NCI-H1092 (cell line): ENCODE measurements at regions not wholly inside any gene's neighbourhood (a gene's known extent, or its start where the extent isn't known, plus 50 kb on each side); places are given as distances from the start of the nearest gene placed in this dataset.

Experiments
- DNase-seq: peaks from one replicate; lab custom pipeline; 2025; lab: John Stamatoyannopoulos, UW

DNA sequence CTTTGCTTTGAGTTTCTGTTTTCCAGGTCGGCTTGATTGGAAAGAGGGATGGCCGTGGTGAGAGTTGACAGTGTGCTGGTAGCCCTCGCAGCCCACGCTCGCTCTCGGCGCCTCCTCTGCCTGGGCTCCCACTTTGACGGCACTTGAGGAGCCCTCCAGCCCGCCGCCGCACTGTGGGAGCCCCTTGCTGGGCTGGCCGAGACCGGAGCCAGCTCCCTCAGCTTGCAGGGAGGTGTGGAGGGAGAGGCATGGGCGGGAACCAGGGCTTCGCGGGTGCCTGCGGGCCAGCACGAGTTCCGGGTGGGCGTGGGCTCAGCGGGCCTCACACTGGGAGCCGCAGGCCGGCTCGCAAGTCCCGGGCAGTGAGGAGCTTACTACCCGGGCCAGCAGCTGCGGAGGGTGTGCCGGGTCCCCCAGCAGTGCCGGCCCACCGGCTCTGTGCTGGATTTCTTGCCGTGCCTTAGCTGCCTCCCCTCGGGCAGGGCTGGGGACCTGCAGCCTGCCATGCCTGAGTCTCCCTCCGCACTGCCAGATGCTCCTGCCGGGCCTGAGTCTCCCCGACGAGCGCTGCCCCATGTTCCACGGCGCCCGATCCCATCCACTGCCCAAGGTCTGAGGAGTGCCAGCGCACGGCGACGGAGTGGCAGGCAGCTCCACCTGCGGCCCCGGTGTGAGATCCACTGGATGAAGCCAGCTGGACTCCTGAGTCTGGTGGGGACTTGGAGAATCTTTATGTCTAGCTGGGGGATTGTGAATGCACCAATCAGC is 166.4 kb upstream of the FAT1 start:
- DNase-seq: no peak

DNA sequence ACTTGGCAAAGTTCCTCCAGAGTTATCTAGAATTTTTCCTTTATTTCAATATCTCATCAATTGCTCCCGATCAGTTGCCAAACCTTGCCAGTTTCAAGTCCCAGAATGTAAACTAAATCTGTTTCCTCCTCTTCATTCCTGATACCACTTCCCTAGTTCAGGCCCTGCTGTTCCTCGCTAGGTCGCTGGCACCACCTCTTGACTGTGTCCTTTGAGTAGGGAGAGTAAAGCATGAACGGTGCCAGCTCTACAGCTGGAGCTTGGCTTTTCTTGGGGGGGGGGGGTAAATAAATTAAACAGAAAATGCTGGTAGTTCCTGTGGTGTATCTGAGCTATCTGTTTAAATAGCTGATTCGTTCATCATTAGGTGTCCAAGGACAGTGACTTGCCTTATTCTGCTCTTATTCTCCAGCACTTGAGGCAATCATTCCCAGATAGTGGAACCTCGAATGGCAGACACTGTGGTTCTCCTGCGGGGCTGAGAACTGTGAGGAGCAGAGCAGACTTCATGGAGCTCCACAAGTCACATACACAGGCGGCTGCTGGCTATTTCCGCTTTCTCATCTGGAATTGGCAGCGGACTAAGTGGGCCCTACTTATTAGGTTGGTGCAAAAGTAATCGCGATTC is 168.3 kb upstream of the FAT1 start:
- no peak for DNase-seq

DNA sequence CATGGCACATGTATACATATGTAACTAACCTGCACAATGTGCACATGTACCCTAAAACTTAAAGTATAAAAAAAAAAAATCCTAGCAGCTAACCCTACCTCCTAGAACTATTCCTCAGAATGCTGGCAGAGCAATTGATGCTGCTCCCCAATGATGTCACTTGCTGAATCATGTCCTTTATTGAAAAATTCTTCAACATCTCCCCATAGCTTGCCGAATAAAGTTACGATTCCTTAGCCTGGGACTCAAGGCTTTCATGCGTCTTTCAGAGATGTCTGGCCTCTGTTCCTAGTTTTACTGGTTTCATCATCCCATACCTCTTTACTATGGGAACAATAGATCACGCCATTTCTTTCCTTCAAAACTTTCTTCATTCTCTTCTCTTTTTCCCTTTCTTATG is 174.7 kb upstream of the FAT1 start:
- DNase-seq: no peak

DNA sequence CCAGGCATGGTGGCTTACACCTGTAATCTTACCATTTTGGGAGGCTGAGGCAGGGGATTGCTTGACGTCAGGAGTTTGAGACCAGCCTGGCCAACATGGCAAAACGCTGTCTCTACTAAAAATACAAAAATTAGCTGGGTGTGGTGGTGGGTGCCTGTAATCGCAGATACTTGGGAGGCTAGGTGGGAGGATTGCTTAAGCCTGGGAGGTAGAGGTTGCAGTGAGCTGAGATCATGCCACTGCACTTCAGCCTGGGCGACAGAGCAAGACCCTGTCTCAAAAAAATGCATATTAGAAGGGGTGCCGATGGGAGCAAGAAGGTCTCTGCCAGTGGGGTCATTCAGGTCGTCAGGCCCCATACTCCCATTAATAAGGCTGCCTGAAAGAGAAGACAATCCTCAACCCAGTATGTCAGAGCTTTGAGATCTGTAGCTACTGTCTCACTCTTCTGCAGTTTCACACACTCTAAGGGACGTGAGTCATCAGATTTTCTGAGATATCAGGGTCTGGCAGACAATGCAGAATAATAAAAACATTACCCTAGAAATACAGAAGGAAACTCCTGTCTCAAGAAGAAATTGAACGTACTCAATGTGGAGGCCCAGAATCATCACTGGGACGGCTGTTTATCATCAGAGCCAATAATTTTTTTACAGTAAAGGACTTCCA is 176.7 kb upstream of the FAT1 start:
- no peak for DNase-seq

DNA sequence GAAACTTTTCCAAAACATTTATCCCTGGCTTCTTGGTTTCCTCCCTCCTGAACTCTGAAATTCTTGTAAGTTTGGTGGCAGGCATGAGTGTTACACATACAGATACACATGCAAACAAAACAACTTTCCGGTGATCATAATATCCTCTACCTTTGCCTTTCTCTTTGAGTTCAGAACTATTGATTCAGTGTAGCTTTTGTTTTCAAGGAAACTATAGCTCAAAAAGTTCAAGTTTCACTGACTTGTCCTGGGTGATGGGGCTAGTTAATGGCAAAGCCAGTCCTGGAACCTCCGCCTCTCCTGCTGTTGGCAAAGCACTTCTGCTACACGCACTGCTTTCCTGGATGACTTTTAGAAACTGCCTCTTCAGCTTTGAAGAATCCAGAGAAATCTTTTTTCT is 177.3 kb upstream of the FAT1 start:
- no peak for DNase-seq

DNA sequence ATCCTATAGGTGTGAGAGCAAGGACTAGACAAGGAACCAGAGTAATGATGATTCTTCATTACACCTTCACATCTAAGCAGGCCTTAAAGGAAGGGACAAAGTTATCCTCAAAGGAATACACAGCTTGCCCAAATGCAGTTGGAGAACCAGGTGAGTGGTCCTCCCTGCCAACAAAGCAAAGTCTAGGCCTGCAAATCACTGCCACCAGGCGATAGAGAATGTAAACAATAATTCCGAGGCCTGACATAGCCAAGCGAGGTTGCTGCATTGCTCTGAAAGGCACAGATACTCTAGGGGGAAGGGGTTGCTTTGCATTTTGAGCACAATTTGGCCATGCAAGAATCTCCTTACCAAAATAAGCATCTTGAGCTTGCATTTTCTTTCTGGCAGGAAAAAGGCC is 178.2 kb upstream of the FAT1 start:
- DNase-seq: no peak

DNA sequence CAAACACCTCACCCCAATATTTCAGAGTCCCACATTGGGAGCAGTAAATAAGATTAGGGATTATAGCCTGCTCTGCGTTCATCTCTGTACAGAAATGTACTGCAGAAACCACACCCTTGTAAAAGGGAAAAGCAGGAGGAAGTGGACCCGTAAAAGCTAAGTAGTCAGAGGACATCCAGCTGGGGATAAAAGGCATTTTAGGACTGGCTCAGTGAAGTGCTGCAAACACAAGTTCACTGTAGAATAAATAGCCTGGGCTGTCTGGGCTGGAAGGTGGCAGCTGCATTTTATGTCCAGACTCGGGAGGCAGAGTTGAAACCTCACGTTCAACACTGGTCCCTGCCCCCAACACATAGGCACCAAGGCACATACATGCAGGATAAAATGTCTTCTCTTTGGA is 178.7 kb upstream of the FAT1 start:
- DNase-seq: no peak

DNA sequence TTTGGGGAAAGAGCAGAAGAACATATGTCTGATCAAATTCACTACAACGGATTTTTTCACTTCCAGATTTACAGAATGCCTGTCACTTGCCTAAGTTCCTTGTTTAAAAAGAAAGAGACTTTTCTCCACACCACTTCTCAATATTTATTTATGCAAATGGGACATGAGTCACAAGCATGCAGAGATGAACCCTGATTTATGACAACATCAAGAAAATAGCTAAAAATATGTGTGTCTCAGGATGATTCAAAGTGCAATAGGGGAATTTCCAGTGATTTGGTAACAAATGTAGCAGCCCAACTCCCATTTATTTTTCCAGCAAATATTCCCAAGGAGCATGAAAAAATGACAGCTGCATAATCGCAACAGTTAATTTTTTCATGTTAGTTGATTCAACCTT is 180.4 kb upstream of the FAT1 start:
- no peak for DNase-seq

DNA sequence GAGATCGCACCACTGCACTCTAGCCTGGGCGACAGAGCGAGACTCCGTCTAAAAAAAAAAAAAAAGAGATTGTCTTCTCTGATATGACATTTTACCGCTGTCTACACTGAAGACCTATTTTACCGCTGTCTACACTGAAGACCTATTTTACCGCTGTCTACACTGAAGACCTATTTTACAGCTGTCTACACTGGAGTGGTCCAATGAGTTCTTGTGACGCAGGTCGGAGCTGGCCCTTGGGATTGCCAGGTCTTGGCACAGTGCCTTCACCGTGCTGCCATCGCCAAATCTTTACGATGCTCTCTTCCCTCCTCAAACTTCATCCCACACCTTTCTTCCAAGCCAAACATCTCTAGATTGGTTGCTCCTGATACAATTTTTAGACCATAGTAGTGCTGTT is 183.1 kb upstream of the FAT1 start:
- no peak for DNase-seq

DNA sequence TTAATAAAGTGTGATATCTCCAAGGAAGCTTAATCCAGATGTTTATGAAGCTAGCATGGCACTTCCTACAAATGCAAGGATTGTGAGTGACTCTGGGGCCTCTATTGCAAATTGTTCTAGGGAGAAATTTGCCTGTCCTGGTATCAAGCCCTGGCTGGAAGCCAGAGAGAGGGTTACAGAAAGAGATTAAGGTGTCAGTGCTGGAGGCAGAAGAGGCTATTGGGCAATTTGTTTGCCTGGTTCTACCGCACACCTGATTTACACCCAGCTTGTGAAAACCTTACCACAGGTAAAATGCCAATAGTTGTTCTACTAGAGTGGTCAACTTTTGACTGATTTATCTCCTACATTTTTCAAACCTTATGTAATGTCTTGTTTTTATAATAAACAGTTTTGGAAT is 186.7 kb upstream of the FAT1 start:
- DNase-seq: no peak

DNA sequence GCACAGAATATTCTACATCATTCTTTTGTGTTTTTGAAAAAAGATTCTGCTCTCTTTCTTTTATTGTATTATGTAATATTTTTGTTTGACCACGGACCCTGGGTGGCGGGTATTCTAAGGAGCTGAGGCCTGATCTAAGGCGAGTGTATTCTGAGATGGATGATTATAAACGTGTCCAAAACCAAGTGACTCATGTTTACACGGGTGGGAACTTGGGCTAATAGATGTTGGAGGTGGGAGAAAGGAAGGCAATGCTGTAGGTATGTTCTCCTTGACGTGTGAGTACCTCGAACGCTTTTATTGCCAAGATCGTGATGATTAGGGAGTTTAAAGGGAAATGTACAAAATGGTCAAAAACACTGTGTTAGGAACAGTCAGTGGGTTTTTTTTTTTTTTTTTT is 188.9 kb upstream of the FAT1 start:
- DNase-seq: no peak

DNA sequence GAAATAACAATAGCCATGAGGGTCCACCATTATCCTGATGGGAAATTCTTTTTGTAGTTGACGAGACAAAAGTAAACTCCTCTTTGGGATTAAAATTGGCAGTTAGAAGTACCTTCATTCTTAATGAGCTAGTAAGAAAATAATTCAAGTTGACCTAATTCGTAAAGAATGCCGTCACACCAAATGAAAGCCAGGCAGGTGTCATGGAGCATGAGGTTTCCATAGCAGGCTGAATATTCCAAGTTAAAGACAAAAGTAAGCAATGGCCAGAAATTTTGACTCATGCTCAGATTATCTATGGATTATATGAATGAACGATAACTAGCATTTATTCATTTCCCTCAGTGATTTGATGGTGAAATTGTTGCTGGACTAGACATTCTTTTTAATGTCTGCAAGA is 192.2 kb upstream of the FAT1 start:
- no peak for DNase-seq

DNA sequence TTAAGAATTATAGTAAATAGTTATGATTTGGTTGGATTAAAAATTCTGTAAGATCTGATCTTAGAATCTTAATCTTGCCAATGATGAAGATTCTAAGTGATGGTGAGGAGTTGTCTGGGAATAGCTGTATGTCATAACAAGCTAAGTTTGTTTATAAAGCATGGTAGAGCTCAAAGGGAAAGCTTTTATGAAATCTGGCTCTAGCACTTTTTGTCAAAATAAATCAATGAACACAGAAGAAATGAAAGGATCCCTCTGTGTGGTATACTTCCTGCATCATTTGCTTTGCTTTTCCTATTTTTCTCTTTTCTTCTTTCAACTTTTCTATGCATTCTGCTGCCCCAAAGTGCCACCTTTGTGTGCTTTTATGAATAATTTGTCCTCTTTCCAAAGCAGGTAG is 193.5 kb upstream of the FAT1 start:
- no peak for DNase-seq

DNA sequence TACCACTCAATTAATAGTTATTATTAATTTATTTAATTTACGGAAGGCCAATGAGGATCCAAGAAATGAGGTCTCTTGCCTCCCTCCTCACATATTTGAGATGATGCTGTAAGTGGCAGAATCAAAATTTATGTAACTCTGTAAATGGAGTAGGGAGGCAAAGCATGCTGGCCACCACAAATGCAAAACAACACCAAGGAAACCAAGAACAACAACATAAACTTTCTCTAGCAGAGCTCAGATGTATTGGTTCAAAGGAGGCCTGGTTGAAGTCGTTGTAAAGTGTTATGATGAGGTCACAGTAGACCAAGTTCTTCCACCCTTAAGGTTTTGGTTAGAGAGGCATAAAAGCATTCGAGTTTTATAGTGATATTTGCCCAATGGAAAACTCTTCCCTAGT is 194.8 kb upstream of the FAT1 start:
- DNase-seq: no peak

DNA sequence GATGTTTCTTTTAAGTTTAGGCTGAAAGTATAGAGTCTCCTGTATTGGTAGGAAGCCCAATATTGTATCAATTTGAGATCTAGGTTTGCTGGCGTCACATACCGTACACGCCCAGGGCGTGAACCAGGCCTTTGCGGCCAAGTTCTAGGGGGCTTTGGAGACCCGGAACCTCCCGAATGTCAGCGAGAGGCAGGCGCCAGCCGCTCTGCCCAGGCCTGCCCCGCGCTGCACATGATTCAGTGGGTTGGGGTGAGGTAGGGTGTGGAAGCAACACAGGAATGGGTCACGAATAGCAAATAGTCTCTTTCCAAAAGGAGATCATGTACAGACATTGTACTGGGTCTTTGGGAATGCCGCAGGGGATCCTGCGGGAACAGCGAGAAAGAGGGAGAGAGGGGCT is 195.7 kb upstream of the FAT1 start:
- DNase-seq: no peak

DNA sequence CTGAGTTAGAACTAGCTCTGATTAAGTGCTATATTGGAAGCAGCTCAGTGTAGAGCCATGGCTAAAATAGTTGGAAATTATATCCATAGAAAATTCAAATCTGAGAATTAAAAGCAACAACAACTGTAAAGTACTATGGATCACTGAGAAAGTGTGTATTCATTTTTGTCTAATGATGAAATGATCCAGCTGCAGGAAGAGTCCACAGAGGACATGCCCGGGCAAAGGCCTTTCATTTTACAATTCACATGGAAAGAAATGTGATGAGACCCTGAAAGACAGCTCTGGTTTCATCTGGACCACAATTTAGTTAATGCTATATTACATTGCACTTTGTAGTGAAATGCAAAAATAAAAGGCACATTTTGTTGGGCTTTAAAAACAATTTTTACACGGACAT is 196.8 kb upstream of the FAT1 start:
- DNase-seq: no peak

DNA sequence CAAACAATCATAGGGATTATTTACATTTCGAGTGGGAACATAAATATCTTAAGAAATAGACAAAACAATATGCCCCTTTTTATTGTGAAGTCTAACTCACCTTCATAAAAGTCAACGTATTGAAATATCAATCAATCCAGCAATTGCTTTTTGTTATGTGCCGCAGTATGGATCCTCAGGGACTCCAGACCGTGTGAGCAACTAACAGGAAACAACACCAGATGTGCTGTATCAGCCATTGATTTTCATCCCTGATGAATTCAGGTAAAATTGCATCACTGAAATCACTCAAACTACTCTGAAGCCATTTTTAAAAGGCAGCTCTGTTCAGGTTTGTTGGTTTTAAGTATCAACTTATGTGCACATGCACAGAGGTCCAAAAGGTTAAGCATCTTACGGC is 197.3 kb upstream of the FAT1 start:
- DNase-seq: no peak

DNA sequence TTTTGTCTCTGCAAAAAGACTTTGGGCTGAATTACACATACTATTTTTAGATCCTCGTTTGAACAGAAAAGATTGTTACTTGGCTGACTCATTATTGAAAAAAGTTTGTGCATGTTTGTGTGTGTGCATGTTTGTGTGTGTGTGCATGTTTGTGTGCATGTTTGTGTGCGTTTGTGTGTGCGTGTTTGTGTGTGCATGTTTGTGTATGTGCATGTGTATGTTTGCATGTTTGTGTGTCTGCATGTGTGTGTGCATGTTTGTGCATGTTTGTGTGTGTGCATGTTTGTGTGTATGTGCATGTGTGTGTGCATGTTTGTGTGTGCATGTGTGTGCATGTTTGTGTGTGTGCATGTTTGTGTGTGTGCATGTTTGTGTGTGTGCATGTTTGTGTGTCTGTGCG is 201.1 kb upstream of the FAT1 start:
- no peak for DNase-seq

DNA sequence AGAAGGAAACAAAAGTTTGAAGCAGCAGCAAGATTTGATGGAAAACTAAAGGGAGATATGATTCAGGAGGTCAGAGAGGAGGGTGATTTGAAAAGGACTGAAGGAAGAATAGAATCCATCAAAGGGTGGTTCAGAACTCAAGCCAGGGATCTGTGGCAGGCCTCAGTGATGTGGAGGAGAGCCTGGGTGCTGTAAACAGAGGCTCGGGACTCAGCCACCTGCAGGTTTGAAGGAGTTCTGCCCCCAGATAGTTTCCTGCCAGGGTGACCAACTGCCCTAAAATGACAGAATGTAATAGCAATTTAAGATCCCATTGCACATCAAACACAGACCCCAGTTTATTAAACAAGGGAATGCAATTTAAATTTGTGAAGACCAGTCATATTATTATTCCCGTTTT is 204.0 kb upstream of the FAT1 start:
- DNase-seq: no peak

DNA sequence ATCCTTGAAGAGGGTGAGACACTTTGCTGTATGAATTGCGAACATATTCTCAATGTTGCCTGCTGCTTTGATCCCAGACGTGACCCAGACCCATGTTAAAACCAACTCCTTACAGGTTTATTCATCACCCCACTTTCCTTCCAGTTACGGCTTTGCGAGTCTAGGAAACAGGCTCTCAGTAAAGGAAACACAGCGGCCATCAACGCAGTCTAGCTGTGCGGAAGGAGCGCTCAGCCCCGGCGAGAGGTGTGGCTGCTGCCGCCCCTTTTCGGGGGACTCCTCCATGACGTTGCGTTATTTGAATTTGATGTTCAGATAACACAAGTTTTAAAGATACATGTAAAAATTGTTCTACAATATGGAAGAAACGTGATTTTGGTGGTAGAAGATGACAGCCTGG is 206.4 kb upstream of the FAT1 start:
- no peak for DNase-seq

DNA sequence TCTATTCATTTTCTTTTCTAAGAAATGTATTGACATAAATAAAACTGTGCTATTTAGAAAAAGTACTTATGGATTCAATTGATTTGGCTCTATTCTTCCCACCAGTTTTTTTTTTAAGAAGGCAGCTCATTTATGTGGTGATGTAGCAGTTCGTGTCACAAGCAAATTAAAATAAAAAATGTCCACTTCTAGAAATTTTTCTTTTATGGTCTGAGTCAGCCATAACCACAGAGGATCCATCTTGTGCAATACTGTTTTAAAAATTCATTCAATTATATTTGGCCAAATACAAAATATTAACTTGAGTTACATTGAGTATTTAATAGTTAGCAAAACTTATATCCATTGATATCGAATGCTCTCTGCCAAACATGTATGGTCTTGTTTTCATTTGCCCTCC is 207.9 kb upstream of the FAT1 start:
- no peak for DNase-seq

DNA sequence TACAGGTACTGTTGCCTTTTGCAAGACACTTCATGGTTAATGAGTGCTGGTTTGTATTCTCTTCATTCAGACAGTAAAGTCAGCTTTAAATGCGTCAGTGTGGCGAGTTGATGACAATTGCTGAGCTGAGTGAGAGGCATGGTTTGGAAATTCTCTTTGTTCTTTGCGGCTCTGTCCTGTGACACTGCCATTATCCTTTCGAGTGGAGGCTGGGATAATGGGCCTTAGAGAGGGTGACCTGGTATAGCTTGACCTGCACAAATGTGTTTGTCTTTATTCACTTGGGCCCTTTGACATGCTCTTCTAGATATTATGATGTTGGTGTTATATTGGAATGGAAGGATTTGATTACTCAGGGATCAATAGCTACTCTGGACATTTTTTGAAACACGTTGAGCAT is 208.5 kb upstream of the FAT1 start:
- DNase-seq: no peak

DNA sequence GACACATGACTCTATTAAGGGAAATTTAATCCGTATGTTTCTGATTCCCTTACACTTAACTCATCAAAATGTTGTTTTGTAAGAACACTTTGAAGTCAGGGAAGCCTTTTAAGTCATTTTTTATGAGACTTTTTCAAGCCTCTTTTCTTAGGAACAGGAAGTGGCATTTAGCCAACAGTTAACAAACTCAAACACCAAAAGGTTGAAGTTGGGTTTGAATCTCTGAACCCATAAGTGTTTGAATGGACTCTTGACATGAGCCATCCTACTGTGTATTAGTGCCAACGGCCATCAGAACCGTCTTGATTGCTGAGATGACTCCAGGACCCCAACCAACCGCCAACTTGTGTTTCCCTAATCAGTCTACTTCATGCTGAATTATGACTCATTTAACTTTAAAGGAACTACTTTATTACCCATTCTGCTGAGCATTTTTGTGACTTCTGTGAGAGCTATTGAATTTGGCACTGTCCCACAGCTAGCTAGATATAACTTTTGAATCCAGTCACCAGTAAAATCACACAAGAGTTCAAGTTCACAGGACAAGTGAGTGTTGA is 209.1 kb upstream of the FAT1 start:
- no peak for DNase-seq
